Upper lobe of left lung (tissue), 6 donors: ENCODE measurements at regions not wholly inside any gene's neighbourhood (a gene's known extent, or its start where the extent isn't known, plus 50 kb on each side); places are given as distances from the start of the nearest gene placed in this dataset.
"Not testable (repeated sequence)": the region's sequence is repeated elsewhere in the genome, so short reads cannot be mapped to it uniquely, and the experiment has no call there.

Experiments used
- ATAC-seq, 2 donors: fragments of 200-7000 bp; cut with Tn5 transposase; one replicate each; pipeline ENCODE4 v1.9.1; 2022; ENCODE audit warnings: mild to moderate bottlenecking in 2 of 2, moderate library complexity in 2 of 2; ENCODE audit not compliant: low FRiP score in 2 of 2
- DNase-seq, 2 donors: peaks; one replicate each; pipeline ENCODE4 v3.0.0-alpha.2; 2019 to 2020
- H3K27ac ChIP-seq, 4 donors: fragments of 200-600 bp; sonication (generic); one replicate each; pipeline ENCODE4 v1.5.1; 2016 to 2019
- H3K27me3 ChIP-seq, 4 donors: fragments of 200-600 bp; sonication (generic); one replicate each; pipeline ENCODE4 v1.5.1; 2017 to 2019
- H3K36me3 ChIP-seq, 4 donors: fragments of 200-600 bp; sonication (generic); one replicate each; pipeline ENCODE4 v1.5.1; 2016 to 2019
- H3K4me1 ChIP-seq, 4 donors: fragments of 200-600 bp; sonication (generic); one replicate each; pipeline ENCODE4 v1.5.1; 2018 to 2019
- H3K4me3 ChIP-seq, 4 donors: fragments of 200-600 bp; sonication (generic); one replicate each; pipeline ENCODE4 v1.5.1; 2017 to 2019; ENCODE audit warnings: mild to moderate bottlenecking in 2 of 4, moderate library complexity in 1 of 4
- H3K9me3 ChIP-seq, 4 donors: fragments of 200-600 bp; sonication (generic); one replicate each; pipeline ENCODE4 v1.5.1; 2018 to 2019
- CTCF ChIP-seq, 6 experiments: fragments of 450-650 bp in 4 of 6; fragments of 200-600 bp in 2 of 6; sonication (generic) in 2 of 6; IDR thresholded peaks; one replicate each; pipeline ENCODE4 v1.5.1; 2016 to 2019; ENCODE audit warnings: antibody characterized with exemption in 6 of 6
- EP300 ChIP-seq, 4 donors: sonication (generic); formaldehyde crosslinking; IDR thresholded peaks; one replicate each; pipeline ENCODE4 v1.5.1; 2017; ENCODE audit warnings: antibody characterized with exemption in 4 of 4, control low read depth in 2 of 4
- POLR2A ChIP-seq, 4 donors: fragments of 450-650 bp; IDR thresholded peaks; one replicate each; pipeline ENCODE4 v1.5.1; 2016 to 2017; ENCODE audit warnings: antibody characterized with exemption in 4 of 4, mild to moderate bottlenecking in 2 of 4
- POLR2AphosphoS5 ChIP-seq, 2 donors: sonication (generic); formaldehyde crosslinking; IDR thresholded peaks; one replicate each; pipeline ENCODE4 v1.5.1; 2017; ENCODE audit warnings: antibody characterized with exemption in 2 of 2
- WGBS, 2 donors: methylation state at CpG; one replicate each; pipeline ENCODE4 v1.1.5; 2017 to 2018; 5-methylcytosine and 5-hydroxymethylcytosine counted together
- donor health status: DM: no; HTN: no; CAD: no; lungs with moderate emphysema.
- donor health status: DM: no; HTN: yes; CAD: no; lungs with severe emphysema.

GRCh38 chr2:38461470-38461869, 84.4 kb upstream of the ATL2 start:
- Histone ChIP-seq H3K4me1 (peaks cover 0 to 11% (median 4%) of the 10 kb centered on the region in 4 donors), H3K27me3 (no peaks in the 10 kb centered on the region), H3K27ac (no peak overlapping the region), H3K36me3 (no peaks in the 10 kb centered on the region), H3K9me3 (no peaks in the 10 kb centered on the region), H3K4me3 (no peak overlapping the region)
- no peak for DNase-seq
- TF ChIP-seq POLR2A (IDR thresholded peaks at IDR 0.05) (no peak), CTCF (IDR thresholded peaks at IDR 0.05) (no peak), EP300 (IDR thresholded peaks at IDR 0.05) (no peak), POLR2AphosphoS5 (IDR thresholded peaks at IDR 0.05) (no peak)
- 63 to 69% methylated on average over 1 of the region's 1 CpG for WGBS, 2 donors
- ATAC-seq, result no peak

- Histone ChIP-seq H3K27ac (no peak overlapping the region), H3K9me3 (no peaks in the 10 kb centered on the region), H3K4me3 (no peak overlapping the region), H3K4me1 (peaks cover 0 to 4% (median 1%) of the 10 kb centered on the region in 4 donors), H3K36me3 (no peaks in the 10 kb centered on the region), H3K27me3 (no peaks in the 10 kb centered on the region)
- WGBS, 2 donors, result 85 to 92% methylated on average over 3 of the region's 3 CpGs
- DNase-seq, result no peak
- no peak for ATAC-seq
- TF ChIP-seq POLR2A (IDR thresholded peaks at IDR 0.05), result no peak
These were observed 83.2 kb upstream of the ATL2 start for GRCh38 chr2:38460313-38460712.

- Histone ChIP-seq H3K4me3 (no peak overlapping the region), H3K27ac (no peak overlapping the region), H3K9me3 (no peaks in the 10 kb centered on the region), H3K27me3 (no peaks in the 10 kb centered on the region), H3K4me1 (no peaks in the 10 kb centered on the region), H3K36me3 (no peaks in the 10 kb centered on the region)
- DNase-seq (no peak), ATAC-seq (no peak)
- TF ChIP-seq CTCF (IDR thresholded peaks at IDR 0.05) (no peak), POLR2AphosphoS5 (IDR thresholded peaks at IDR 0.05) (no peak), EP300 (IDR thresholded peaks at IDR 0.05) (no peak), POLR2A (IDR thresholded peaks at IDR 0.05) (no peak)
- 91 to 96% methylated on average over 4 of the region's 4 CpGs for WGBS, 2 donors
These were observed 77.0 kb upstream of the ATL2 start for GRCh38 chr2:38454081-38454480.

GRCh38 chr2:38451778-38452177, 74.7 kb upstream of the ATL2 start:
- H3K27me3 ChIP-seq, H3K36me3 ChIP-seq, H3K9me3 ChIP-seq, ATAC-seq, H3K4me1 ChIP-seq, DNase-seq, H3K4me3 ChIP-seq, H3K27ac ChIP-seq: not testable (repeated sequence)
- WGBS, 2 donors, result 86 to 92% methylated on average over 5 of the region's 5 CpGs

GRCh38 chr2:38450509-38450908, 73.4 kb upstream of the ATL2 start:
- Histone ChIP-seq H3K27me3 (no peaks in the 10 kb centered on the region), H3K4me1 (no peaks in the 10 kb centered on the region), H3K9me3 (no peaks in the 10 kb centered on the region), H3K27ac (no peak overlapping the region), H3K4me3 (no peak overlapping the region), H3K36me3 (no peaks in the 10 kb centered on the region)
- ATAC-seq (no peak), DNase-seq (no peak)
- TF ChIP-seq POLR2AphosphoS5 (IDR thresholded peaks at IDR 0.05) (no peak), CTCF (IDR thresholded peaks at IDR 0.05) (no peak), EP300 (IDR thresholded peaks at IDR 0.05) (no peak), POLR2A (IDR thresholded peaks at IDR 0.05) (no peak)
- WGBS, 2 donors, result 97 to 100% methylated on average over 2 of the region's 2 CpGs

- Histone ChIP-seq H3K27ac (no peak overlapping the region), H3K36me3 (no peaks in the 10 kb centered on the region), H3K4me3 (no peak overlapping the region), H3K4me1 (no peaks in the 10 kb centered on the region), H3K9me3 (no peaks in the 10 kb centered on the region), H3K27me3 (no peaks in the 10 kb centered on the region)
- DNase-seq (no peak), ATAC-seq (no peak)
- TF ChIP-seq POLR2A (IDR thresholded peaks at IDR 0.05), result no peak
- no peak for TF ChIP-seq POLR2AphosphoS5 (IDR thresholded peaks at IDR 0.05)
- TF ChIP-seq CTCF (IDR thresholded peaks at IDR 0.05), result no peak
- TF ChIP-seq EP300 (IDR thresholded peaks at IDR 0.05), result no peak
- 77 to 87% methylated on average over 6 of the region's 6 CpGs for WGBS, 2 donors
These were observed 71.8 kb upstream of the ATL2 start for GRCh38 chr2:38448692-38449410.
